GM12878 (cell line): ENCODE measurements at regions not wholly inside any gene's neighbourhood (a gene's known extent, or its start where the extent isn't known, plus 50 kb on each side); places are given as distances from the start of the nearest gene placed in this dataset.

ENCODE experiments used
- ATAC-seq: fragments of 200-7000 bp; cut with Tn5 transposase; 3 replicates; pipeline ENCODE4 v1.9.1; 2020; ENCODE audit warnings: mild to moderate bottlenecking, moderate library complexity
- BruUV-seq: library from RNA; stranded (reverse); fragments of 400-500 nt; replicated peaks from 2 replicates; lab custom pipeline; 2021; lab: Mats Ljungman, UMichigan
- CTCF ChIA-PET: fragments of 300-600 bp; sonication (Branson Sonifier 250); formaldehyde crosslinking; extraction: SDS; loops from one replicate; lab custom pipeline; 2021; ENCODE audit warnings: inconsistent platforms; lab: Yijun Ruan, JAX
- POLR2A ChIA-PET: fragments of 350-600 bp; formaldehyde crosslinking; extraction: SDS; loops from one replicate; lab custom pipeline; 2021; ENCODE audit warnings: inconsistent platforms; lab: Charles Lee
- RAD21 ChIA-PET: fragments of 300-600 bp; sonication (Branson Sonifier 250); formaldehyde crosslinking; loops from one replicate; lab custom pipeline; 2023; ENCODE audit warnings: antibody characterized with exemption; ENCODE audit not compliant: unreplicated experiment; lab: Charles Lee
- SMC1A ChIA-PET: fragments of 300-600 bp; sonication (Branson Sonifier 250); formaldehyde crosslinking; loops from one replicate; lab custom pipeline; 2023; ENCODE audit not compliant: unreplicated experiment, uncharacterized antibody; lab: Charles Lee
- DNase-seq: peaks from one replicate; pipeline ENCODE4 v3.0.0-alpha.2; 2011; ENCODE audit warnings: low read depth, low spot score
- FAIRE-seq: peaks from 3 replicates; lab custom pipeline; 2011; peaks lifted over from hg19 to GRCh38; lab: Jason Lieb, UNC
- H2AFZ ChIP-seq: 2 replicates; pipeline ENCODE4 v1.6.0; 2011; ENCODE audit warnings: low read depth, low read length, control low read depth; ENCODE audit not compliant: control insufficient read depth
- H3K27ac ChIP-seq: 2 replicates; pipeline ENCODE4 v1.5.1; 2011; ENCODE audit warnings: control low read depth; ENCODE audit not compliant: control insufficient read depth, insufficient read depth
- H3K27me3 ChIP-seq, 2 experiments: replicated peaks in 1 of 2; 2 replicates each; pipeline versions ENCODE4 v1.6.0 to v1.6.1; 2011; ENCODE audit warnings: low read length in 1 of 2; ENCODE audit not compliant: control insufficient read depth in 2 of 2, insufficient read depth in 2 of 2
- H3K36me3 ChIP-seq, 2 experiments: 2 replicates each; pipeline ENCODE4 v1.5.1; 2011; ENCODE audit warnings: low read length in 1 of 2; ENCODE audit not compliant: control insufficient read depth in 2 of 2, insufficient read depth in 2 of 2
- H3K4me1 ChIP-seq: 2 replicates; pipeline ENCODE4 v1.6.1; 2011; ENCODE audit warnings: mild to moderate bottlenecking, low read length, moderate library complexity, mixed read lengths; ENCODE audit not compliant: control insufficient read depth, insufficient read depth
- H3K4me2 ChIP-seq: 2 replicates; pipeline ENCODE4 v1.6.0; 2011; ENCODE audit warnings: control low read depth; ENCODE audit not compliant: control insufficient read depth, insufficient read depth
- H3K4me3 ChIP-seq: fragments of 200-600 bp; sonication (generic); 2 replicates; pipeline ENCODE4 v1.5.1; 2016
- H3K79me2 ChIP-seq: 2 replicates; pipeline ENCODE4 v1.6.0; 2011; ENCODE audit warnings: low read length; ENCODE audit not compliant: control insufficient read depth, insufficient read depth
- H3K9ac ChIP-seq: 2 replicates; pipeline ENCODE4 v1.8.0; 2011; ENCODE audit warnings: low read length, control low read depth, mixed read lengths; ENCODE audit not compliant: control insufficient read depth, insufficient read depth
- H3K9me3 ChIP-seq: replicated peaks from 3 replicates; pipeline ENCODE4 v1.5.1; 2011; ENCODE audit warnings: mild to moderate bottlenecking, low read length; ENCODE audit not compliant: control insufficient read depth, insufficient read depth
- H4K20me1 ChIP-seq: 2 replicates; pipeline ENCODE4 v1.6.0; 2011; ENCODE audit not compliant: control insufficient read depth, insufficient read depth
- BCLAF1 ChIP-seq: fragments of 450-650 bp; IDR thresholded peaks from 2 replicates; pipeline ENCODE4 v1.6.1; 2017; ENCODE audit warnings: antibody characterized with exemption, mild to moderate bottlenecking, moderate library complexity
- CHD2 ChIP-seq: IDR thresholded peaks from 2 replicates; pipeline ENCODE4 v1.6.1; 2011; ENCODE audit warnings: low read depth, low read length, improper control_type of control experiment, borderline replicate concordance
- CHD4 ChIP-seq: fragments of 200-600 bp; sonication (generic); IDR thresholded peaks from 2 replicates; pipeline ENCODE4 v1.6.1; 2016; ENCODE audit warnings: mild to moderate bottlenecking
- EED ChIP-seq: sonication (generic); IDR thresholded peaks from 2 replicates; pipeline ENCODE4 v1.6.1; 2016; ENCODE audit warnings: antibody characterized with exemption, low read depth
- HDAC6 ChIP-seq: fragments of 200-600 bp; sonication (generic); IDR thresholded peaks from one replicate; pipeline ENCODE4 v1.8.0; 2017; ENCODE audit warnings: antibody characterized with exemption; ENCODE audit not compliant: unreplicated experiment
- MTA3 ChIP-seq: IDR thresholded peaks from 2 replicates; pipeline ENCODE4 v1.6.1; 2012; ENCODE audit warnings: low read length, inconsistent platforms, borderline replicate concordance
- MXI1 ChIP-seq: fragments of 150-350 bp; IDR thresholded peaks from 2 replicates; pipeline ENCODE4 v1.6.1; 2011; ENCODE audit warnings: low read depth, mild to moderate bottlenecking, inconsistent platforms, low read length, improper control_type of control experiment
- RFX5 ChIP-seq: IDR thresholded peaks from 2 replicates; pipeline ENCODE4 v1.6.1; 2011; ENCODE audit warnings: low read depth, low read length, improper control_type of control experiment
- SMARCA5 ChIP-seq: fragments of 450-650 bp; IDR thresholded peaks from 2 replicates; pipeline ENCODE4 v1.6.1; 2017; ENCODE audit warnings: mild to moderate bottlenecking
- SREBF1 ChIP-seq: IDR thresholded peaks from 2 replicates; pipeline ENCODE4 v1.6.1; 2012; ENCODE audit warnings: mild to moderate bottlenecking, low read length
- TARDBP ChIP-seq: IDR thresholded peaks from 2 replicates; pipeline ENCODE4 v1.6.1; 2016; ENCODE audit warnings: borderline replicate concordance
- ZNF207 ChIP-seq: fragments of 450-650 bp; IDR thresholded peaks from 2 replicates; pipeline ENCODE4 v1.6.1; 2014; ENCODE audit warnings: antibody characterized with exemption, mild to moderate bottlenecking, borderline replicate concordance
- ZSCAN29 ChIP-seq: fragments of 450-650 bp; IDR thresholded peaks from 2 replicates; pipeline ENCODE4 v1.6.1; 2017; ENCODE audit warnings: mild to moderate bottlenecking, moderate library complexity
- WGBS: methylation state at CpG from one replicate; pipeline ENCODE4 v1.1.6; 2016; ENCODE audit warnings: low lambda C conversion rate; ENCODE audit not compliant: insufficient replicate concordance, insufficient coverage; ENCODE audit errors: missing lambda C conversion rate; 5-methylcytosine and 5-hydroxymethylcytosine counted together
- in situ Hi-C: fragments of 300-500 bp; cut with MboI; formaldehyde crosslinking; loops from 9 replicates; pipeline ENCODE4 v1.14.3; 2018; ENCODE audit warnings: mixed read lengths
- intact Hi-C: fragments of 100-400 bp; cut with micrococcal nuclease; formaldehyde crosslinking; loops from one replicate; pipeline ENCODE4 v1.14.2; 2022; ENCODE audit not compliant: unreplicated experiment
- TF ChIP-seq, protein P1 (sequence below): IDR thresholded peaks from 2 replicates; pipeline ENCODE4 v1.6.1; 2011; ENCODE audit warnings: low read depth, low read length, improper control_type of control experiment, borderline replicate concordance

- RAD21 ChIA-PET: interaction anchor here (1.0 kb wide), 1 partner anchor 58 kb away, joined by 4 read pairs; no protein-coding TSS in a partner anchor
- H3K4me1 ChIP-seq: no peaks in the 10 kb centered on the region
- DNase-seq: no peak
- BruUV-seq: no TSS peak
- TF ChIP-seq MXI1: no peak
- TF ChIP-seq CHD4: no peak
- no peak for TF ChIP-seq ZNF207
- no peak for TF ChIP-seq SREBF1
- no peak for TF ChIP-seq MTA3
- no peak for TF ChIP-seq CHD2
- TF ChIP-seq, all 136 proteins: peak for 0
- Histone ChIP-seq H3K9me3 (peaks cover 2% of the 10 kb centered on the region; the same call in 2 of the 3 replicates), H4K20me1 (no peaks in the 10 kb centered on the region), H3K79me2 (no peaks in the 10 kb centered on the region), H3K4me3 (no peak overlapping the region), H3K27me3 (no peaks in the 10 kb centered on the region), H3K36me3 (no peaks in the 10 kb centered on the region), H3K4me2 (no peak overlapping the region), H3K9ac (no peak overlapping the region), H2AFZ (no peak overlapping the region), H3K27ac (no peak overlapping the region)
- intact Hi-C loops (no loop called here), in situ Hi-C loops (loop anchor here (10.0 kb wide), 1 partner anchor 541 kb away; no protein-coding TSS in a partner anchor)
- FAIRE-seq: no peak
- POLR2A ChIA-PET: no interaction called here
- WGBS: 49% methylated on average over 6 of the region's 6 CpGs
- ATAC-seq: no peak
- CTCF ChIA-PET: interaction anchor here (1.0 to 1.3 kb wide), 3 partner anchors 11 to 158 kb away, joined by 3 to 4 read pairs (median 3); no protein-coding TSS in a partner anchor
- SMC1A ChIA-PET: interaction anchor here (1.0 to 1.4 kb wide), 2 partner anchors 152 to 380 kb away, joined by 3 to 4 read pairs; no protein-coding TSS in a partner anchor
Observed at GRCh38 chrX:13103188-13103913, 58.9 kb upstream of the FAM9C start.

GRCh38 chrX:13102636-13103035 is 58.2 kb upstream of the FAM9C start:
- no peak overlapping the region for H3K27ac ChIP-seq
- POLR2A ChIA-PET: no interaction called here
- no TSS peak for BruUV-seq
- DNase-seq (no peak), ATAC-seq (no peak), FAIRE-seq (no peak)
- RAD21 ChIA-PET: interaction anchor here (1.0 kb wide), 1 partner anchor 59 kb away, joined by 4 read pairs; no protein-coding TSS in a partner anchor
- H3K4me3 ChIP-seq: no peak overlapping the region
- in situ Hi-C loops (loop anchor here (10.0 kb wide), 1 partner anchor 542 kb away; no protein-coding TSS in a partner anchor), intact Hi-C loops (no loop called here)
- SMC1A ChIA-PET: interaction anchor here (1.0 to 1.4 kb wide), 2 partner anchors 153 to 381 kb away, joined by 3 to 4 read pairs; no protein-coding TSS in a partner anchor
- no peak overlapping the region for H2AFZ ChIP-seq
- H3K9ac ChIP-seq: no peak overlapping the region
- peaks cover 2% of the 10 kb centered on the region; the same call in 2 of the 3 replicates for H3K9me3 ChIP-seq
- no peaks in the 10 kb centered on the region for H3K4me1 ChIP-seq
- H3K27me3 ChIP-seq: no peaks in the 10 kb centered on the region
- H3K36me3 ChIP-seq: no peaks in the 10 kb centered on the region
- CTCF ChIA-PET: interaction anchor here (1.0 to 1.3 kb wide), 3 partner anchors 10 to 157 kb away, joined by 3 to 4 read pairs (median 3); no protein-coding TSS in a partner anchor
- H4K20me1 ChIP-seq: no peaks in the 10 kb centered on the region
- H3K79me2 ChIP-seq: no peaks in the 10 kb centered on the region
- H3K4me2 ChIP-seq: no peak overlapping the region
- no peak for TF ChIP-seq ZSCAN29
- TF ChIP-seq SMARCA5: no peak
- TF ChIP-seq RFX5: no peak
- TF ChIP-seq HDAC6: no peak
- TF ChIP-seq, protein P1, sequence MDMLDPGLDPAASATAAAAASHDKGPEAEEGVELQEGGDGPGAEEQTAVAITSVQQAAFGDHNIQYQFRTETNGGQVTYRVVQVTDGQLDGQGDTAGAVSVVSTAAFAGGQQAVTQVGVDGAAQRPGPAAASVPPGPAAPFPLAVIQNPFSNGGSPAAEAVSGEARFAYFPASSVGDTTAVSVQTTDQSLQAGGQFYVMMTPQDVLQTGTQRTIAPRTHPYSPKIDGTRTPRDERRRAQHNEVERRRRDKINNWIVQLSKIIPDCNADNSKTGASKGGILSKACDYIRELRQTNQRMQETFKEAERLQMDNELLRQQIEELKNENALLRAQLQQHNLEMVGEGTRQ: no peak
- no peak for TF ChIP-seq TARDBP
- TF ChIP-seq BCLAF1: no peak
- no peak for TF ChIP-seq SREBF1
- no peak for TF ChIP-seq EED
